ENCODE measurements at regions not wholly inside any gene's neighbourhood (a gene's known extent, or its start where the extent isn't known, plus 50 kb on each side); places are given as distances from the start of the nearest gene placed in this dataset.

DNA sequence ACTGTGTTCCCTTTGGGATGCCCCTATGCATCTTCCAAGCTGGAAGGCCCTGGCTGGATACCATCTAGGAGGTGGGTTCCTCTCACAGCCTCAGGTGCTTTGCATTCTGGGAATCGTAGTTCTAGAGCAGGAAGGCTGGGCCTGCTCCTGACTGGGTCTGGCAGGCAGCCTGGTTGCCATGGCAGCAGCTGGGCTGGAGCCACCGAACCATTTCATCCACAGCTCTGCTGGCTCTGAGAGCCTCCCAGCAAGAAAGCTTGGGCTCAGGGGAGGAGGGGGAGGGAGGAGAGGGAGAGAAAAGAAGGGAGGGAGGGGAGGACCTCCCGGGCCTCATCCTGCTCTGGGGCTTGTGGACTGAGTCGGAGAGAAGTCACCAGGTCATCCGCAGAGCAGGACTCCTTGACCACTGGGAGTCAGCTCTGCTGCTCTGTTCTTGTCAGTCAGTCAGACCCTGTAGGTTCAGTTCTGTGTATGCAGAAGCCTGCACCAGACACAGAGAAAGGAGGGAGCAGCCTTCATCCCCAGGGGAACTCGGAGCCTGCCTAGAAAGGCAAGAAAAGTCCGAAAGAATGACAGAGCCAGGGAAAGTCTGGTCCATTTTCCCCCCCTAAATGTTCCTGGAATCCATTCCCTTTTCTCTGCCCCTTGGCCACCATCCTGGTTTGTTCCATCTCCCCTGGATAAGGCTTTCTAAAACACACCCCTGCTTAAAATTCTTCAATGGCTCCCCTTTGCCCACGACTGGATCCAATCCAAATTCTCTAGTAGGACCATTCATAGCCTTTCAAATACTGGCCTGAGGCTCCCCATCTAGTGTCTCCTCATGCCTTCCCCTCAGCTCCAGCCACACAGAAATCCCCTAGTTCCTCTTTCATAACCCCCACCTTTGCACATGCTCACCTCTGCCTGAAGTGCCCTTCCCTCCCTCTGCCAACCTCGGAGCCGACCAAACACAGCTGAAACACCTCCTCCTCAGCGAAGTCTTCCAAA, 65.4 kb upstream of the ARAP3 start:
- peak; percentile 94 for DNase-seq (ENCODE audit: low spot score)

DNA sequence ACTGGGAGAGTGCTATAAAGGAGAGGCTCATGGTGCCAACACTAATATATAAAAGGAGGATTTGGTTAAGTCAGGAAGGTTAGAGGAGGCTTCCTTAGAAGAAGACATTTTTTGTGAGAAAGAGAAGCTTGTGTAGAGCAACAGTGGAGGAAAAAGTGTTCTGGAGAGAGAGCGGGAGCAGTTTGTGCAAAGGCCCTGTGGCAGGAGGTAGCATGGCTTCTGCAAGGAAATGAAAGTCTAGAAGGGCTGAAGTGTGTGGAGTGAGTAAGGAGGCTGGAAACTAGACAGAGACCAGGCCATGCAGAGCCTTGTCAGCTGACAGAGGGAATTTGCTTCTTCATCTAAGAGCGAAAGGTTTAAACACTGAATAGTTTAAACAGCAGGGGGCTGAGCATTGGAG, 64.4 kb upstream of the ARAP3 start:
- DNase-seq (ENCODE audit: low spot score), result no peak

DNA sequence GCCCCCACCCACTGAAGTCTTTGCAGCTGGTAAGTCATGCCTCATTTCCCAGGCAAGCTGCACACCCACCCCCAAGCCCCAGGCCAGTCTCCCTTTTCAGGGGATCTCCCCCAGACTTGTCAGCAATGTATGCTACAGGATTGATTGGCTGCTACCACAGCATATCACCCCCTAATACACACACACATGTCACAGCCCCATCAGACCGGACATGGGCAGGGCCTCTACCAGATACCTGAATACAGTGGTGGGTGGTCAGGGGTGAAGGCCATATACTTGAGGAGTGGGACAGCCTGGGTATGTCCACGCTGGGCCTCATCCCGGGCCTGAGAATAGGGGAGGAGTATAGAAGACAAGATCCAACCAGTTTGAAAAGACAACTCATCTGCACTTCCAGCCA, 63.4 kb upstream of the ARAP3 start:
- DNase-seq (ENCODE audit: low spot score), result no peak

DNA sequence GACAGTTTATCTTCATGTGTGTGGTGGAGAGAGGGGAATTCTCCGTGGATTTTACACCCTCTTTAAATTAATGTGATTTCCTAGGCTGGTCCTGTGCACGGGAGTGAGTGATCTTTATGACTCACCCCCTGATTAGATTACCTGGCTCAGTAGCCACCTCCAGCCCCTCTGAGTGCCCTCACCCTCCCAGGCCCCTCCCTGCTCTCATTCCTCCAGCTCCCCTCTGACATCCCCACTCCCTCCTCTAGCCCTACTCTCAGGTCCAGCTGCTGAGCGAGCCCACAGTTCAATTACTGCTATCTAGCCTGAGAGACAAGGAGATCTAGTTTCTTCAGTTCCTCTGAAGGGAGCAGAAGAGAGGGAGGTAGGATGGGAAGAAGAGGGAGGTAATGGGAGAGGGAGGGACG, 61.8 kb upstream of the ARAP3 start:
- no peak for DNase-seq (ENCODE audit: low spot score)

DNA sequence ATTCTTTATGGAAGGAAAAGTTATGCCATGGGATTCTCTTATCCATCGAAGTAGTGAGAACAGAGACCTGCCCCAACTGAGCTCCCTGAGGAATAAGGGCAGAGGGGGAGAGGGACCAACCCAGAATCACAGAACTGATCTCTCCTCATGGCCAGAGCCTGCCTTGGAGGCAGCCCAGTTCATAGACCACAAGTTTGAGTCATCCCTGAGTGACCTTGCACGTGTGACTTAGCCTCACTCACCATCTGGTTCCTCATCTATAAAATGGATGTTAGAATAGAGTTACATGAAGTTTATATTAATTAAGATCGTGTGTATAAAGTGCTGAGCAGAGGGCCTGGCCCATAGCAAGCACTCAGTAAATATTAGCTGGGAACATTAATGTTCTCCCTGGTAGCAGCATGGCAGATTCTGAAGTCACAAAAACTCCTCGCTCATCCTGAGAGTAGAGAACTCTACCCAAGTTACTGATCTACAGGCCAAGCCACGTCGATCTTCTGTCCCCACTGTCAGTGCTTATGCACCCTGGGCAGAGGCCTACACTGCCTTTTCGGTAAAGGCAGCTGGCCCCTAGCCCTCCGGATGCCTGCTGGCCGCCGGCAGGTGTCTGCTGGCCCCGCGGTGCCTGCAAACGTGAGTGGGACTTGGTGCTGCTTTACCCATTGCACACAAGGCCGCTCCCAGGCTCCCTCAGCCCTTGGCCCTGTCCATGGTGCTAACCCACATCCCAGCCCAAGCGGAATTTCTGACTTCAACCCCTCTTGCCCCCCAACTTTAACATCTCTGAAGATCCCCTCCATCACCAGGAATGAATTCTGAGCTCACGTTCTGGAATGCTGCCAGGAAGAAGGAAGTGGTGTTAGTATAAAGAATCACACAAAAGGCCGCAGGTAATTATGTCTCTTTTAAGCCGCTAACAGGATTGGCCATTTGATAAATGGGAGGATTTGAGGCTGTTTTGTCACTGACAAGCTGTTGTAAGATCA, 61.1 kb upstream of the ARAP3 start:
- no peak for DNase-seq (ENCODE audit: low spot score)

DNA sequence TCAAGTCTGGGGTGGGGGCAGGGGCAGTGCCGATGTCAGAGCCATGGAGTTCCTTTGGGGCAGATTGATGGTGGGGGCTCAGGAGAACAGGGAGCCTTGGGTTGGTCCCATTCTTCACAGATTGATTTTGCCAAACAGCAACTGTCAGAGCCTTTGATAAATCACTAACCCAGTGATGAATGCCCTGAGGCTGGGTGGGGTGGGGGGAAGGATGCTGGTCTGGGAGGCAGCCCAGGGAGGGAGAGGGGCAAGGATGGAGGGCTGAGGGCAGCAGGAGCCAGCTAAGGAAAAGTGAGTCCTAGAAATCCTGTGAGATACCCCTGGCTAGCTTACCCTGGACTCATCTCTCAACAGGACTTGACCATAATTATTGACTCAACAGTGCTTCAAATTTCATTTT, 60.1 kb upstream of the ARAP3 start:
- DNase-seq (ENCODE audit: low spot score), result no peak

DNA sequence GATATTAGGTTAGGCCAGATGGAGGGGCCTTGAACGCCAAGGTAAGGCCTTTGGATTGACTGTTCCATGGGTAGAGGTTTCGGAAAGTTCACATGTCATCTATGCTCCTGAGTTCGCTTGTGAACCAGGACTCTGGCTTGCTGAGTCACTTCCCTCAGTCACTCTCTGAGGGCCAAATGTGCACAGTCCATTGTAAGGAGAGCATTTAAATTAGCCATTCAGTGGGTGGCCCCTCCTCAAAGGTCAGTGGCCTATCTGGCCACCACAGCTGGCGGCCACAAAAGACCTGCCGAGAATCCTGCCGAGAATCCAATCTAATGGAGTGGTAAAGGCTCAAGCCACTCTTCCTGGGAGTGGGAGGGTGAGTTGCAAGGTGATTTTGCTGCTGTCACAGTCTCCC, 58.9 kb upstream of the ARAP3 start:
- DNase-seq (ENCODE audit: low spot score), result no peak

DNA sequence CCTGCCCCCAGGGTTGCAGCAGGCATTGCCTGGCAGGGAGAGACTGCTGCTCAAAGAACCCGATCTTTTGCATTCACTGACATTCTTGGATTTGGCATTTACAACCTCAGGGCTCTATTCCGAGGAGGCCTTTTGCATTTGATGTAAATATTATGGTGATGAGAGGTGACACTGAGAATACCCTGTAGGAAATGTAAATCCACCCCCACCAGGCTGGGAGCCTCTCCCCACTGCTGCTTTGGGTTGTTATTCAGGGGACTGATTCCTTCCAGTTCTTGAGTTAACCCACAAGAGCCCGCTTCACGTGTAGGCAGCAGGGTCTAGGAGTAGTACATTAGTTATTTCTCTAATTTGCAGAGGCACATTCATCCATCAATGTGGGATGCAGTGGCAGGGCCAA, 55.5 kb upstream of the ARAP3 start:
- no peak for DNase-seq (ENCODE audit: low spot score)

DNA sequence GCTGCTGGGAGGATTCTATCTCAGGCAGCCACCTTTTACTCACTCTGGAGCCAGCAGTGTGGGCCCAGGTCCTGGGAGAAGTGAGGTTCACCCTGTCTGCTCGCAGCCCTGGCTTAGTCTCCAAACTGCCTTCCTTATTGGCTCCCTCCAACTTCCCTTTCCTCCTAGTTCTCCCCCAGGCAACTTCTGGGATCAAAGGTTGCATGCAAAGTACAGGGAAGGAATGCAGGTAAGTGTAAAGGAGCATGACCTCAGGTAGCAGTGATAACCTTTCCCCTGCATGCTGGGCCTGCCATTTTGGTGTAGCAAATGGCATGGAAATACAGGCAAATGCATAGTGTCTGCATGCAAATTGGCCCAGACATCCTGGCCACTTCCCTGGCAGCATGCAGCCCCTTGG, 53.8 kb upstream of the ARAP3 start:
- DNase-seq (ENCODE audit: low spot score), result no peak

DNA sequence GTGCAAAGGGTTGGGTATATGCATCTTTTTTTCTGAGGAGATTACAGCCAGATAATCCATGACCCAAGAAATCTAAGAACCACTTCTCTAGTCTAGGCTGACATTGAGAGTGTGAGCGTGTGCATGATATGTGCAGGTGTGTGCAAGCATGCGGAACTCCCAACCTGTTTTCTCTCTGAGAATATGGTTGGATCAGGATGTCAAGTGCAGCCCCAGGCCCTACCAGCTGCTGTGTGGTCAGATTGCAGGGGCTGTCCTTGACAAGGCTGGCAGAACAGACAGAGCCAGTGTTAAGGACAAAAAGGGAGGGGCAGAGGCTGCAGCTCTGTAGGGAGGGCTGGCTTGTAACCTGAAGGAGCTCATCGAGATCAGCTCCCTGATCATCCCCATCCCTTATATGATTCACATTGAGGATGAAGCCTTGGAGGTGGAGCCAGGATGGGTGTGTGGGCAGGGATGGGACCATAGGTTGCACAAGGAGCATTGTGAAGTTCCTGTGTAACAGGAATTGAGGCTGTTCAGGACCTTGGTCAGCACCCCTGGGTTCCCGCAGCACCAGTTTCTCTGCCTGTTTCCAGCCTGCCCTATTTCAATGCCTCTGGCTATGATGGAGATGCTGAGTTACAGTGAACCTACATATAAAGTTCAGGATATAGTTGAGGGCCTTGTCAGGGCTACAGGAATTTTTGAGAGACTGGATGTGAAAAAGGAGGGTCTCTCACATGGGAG, 52.6 kb upstream of the ARAP3 start:
- no peak for DNase-seq (ENCODE audit: low spot score)

DNA sequence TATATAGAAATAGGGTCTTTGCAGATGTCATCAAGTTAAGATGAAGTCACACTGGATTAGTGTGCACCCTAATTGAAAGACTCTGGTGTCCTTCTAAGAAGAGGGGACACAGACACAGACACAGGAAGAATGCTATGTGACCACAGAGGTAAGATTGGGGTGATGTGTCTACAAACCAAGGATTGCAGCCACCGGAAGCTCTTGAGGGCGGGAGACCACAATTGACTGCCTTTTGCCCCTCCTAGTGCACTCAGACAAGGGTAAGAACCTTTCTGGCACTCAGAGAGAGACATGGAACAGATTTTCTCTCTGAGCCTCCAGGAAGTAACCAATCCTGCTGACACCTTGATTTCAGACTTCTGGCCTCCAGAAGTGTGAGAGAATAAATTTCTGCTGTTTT, 51.2 kb upstream of the ARAP3 start:
- DNase-seq (ENCODE audit: low spot score), result no peak

DNA sequence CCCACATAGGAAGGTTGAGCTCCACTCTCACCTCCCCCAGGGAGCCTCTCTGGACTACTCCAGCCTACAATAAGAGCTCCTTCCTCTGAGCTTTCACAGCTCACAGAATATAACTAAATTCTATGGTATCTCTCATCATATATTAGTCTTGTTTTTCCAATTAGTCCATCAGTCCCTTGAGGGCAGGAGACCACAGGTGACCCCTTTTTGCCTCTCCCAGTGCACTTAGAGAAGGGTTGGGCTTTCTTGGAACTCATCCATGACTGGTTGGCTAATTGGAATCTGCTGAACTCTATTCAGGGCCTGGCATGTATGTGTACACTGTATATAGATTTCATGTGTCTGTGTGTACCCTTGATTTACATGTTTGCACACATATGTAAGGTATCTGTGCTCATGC, 50.4 kb upstream of the ARAP3 start:
- DNase-seq (ENCODE audit: low spot score), result no peak

Data from globus pallidus (tissue), 1 donor.